Activated naive CD8-positive, alpha-beta T cell treated with anti-CD3 and anti-CD28 coated beads, Interleukin-2, amount 10 ng/mL, durations not matched to agents 7 days and 5 days (primary cell): ENCODE measurements at regions not wholly inside any gene's neighbourhood (a gene's known extent, or its start where the extent isn't known, plus 50 kb on each side); places are given as distances from the start of the nearest gene placed in this dataset.
"Not testable (repeated sequence)": the region's sequence is repeated elsewhere in the genome, so short reads cannot be mapped to it uniquely, and the experiment has no call there.

Experiments
- ATAC-seq: fragments of 150-1000 bp; cut with Tn5 transposase; one replicate; pipeline ENCODE4 v1.10.0; 2021; ENCODE audit warnings: low read depth, moderate library complexity
- POLR2A ChIA-PET: fragments of 350-600 bp; sonication (Branson Sonifier 250); formaldehyde crosslinking; loops from one replicate; lab custom pipeline; 2021; ENCODE audit warnings: antibody characterized with exemption; lab: Charles Lee
- DNase-seq: peaks from one replicate; pipeline ENCODE4 v3.0.0; 2021
- H3K27ac Mint-ChIP-seq: one replicate; pipeline ENCODE4 v1.8.0; 2022; ENCODE audit warnings: mild to moderate bottlenecking, mixed read lengths
- H3K27me3 Mint-ChIP-seq: one replicate; pipeline ENCODE4 v1.8.0; 2022; ENCODE audit warnings: mild to moderate bottlenecking, moderate library complexity, mixed read lengths
- H3K36me3 Mint-ChIP-seq: one replicate; pipeline ENCODE4 v1.8.0; 2021; ENCODE audit warnings: mild to moderate bottlenecking, mixed read lengths
- H3K4me1 Mint-ChIP-seq: one replicate; pipeline ENCODE4 v1.8.0; 2021; ENCODE audit warnings: mixed read lengths
- H3K4me3 Mint-ChIP-seq: one replicate; pipeline ENCODE4 v1.8.0; 2022; ENCODE audit warnings: mild to moderate bottlenecking, moderate library complexity, mixed read lengths
- H3K9me3 Mint-ChIP-seq: one replicate; pipeline ENCODE4 v1.8.0; 2021; ENCODE audit warnings: mixed read lengths

DNA sequence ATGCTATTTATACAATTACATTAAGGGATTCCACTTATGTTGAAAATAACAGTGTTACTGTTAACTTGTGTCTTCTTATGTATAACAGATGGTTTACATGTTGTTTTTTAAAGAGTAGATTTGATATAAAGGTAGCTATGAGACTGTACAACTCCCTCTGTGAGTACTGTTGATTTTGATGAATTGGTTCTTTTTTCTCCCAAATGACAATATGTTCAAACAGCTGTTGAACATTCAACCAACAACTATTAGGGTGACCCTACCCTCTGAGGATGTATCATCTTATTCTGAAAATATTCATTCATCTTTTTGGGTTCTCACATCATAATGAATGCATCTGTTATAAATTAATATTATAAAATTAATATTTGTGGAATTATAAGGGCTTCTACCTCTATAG, 456.9 kb upstream of the MGAT4C start:
- no peaks in the 10 kb centered on the region for H3K4me1 Mint-ChIP-seq
- peaks cover 5% of the 10 kb centered on the region for H3K9me3 Mint-ChIP-seq
- H3K27me3 Mint-ChIP-seq: no peaks in the 10 kb centered on the region
- no peak overlapping the region for H3K27ac Mint-ChIP-seq
- POLR2A ChIA-PET: no interaction called here
- DNase-seq (no peak), ATAC-seq (no peak)
- H3K4me3 Mint-ChIP-seq: no peak overlapping the region
- no peaks in the 10 kb centered on the region for H3K36me3 Mint-ChIP-seq

DNA sequence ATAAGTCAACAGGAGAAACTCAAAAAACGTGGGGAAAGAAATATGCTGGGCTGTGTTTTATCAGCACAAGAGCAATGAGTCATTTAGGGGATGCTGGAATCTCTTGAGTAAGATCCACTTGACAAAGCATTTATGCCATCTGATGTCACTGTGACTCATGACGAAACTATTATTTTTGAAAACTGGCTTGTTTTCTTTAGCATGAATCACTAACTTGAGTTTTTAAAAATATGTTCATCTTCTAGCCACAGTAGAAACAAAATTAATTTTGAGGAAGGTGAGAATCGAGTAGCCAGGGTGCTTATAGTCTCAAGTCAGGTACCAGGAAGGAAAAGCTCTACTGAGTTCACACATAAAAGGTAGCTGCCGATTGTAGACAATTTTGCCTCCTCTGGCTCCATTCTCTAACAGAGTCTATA, 456.2 kb upstream of the MGAT4C start:
- peaks cover 5% of the 10 kb centered on the region for H3K9me3 Mint-ChIP-seq
- no peaks in the 10 kb centered on the region for H3K4me1 Mint-ChIP-seq
- H3K4me3 Mint-ChIP-seq: no peak overlapping the region
- H3K27me3 Mint-ChIP-seq: no peaks in the 10 kb centered on the region
- H3K36me3 Mint-ChIP-seq: no peaks in the 10 kb centered on the region
- no peak for DNase-seq
- ATAC-seq: no peak
- POLR2A ChIA-PET: no interaction called here
- no peak overlapping the region for H3K27ac Mint-ChIP-seq

DNA sequence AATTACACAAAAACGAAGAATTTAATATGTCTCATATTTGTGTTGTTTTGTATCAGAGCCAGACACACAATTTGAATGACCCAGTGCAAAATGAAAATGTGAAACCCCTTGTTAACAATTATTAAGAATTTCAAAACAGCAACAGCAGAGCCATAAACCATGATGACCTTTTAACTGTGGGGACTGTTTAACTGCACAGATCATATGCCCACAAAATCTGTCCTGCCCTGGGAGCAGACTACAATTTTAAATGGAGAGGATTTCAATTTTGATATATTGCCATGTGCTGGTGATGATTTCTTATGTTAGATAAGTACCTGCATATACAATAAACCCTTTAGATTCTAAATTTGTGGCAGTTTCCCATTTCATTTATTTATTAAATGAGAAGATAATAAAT, 455.5 kb upstream of the MGAT4C start:
- H3K36me3 Mint-ChIP-seq: no peaks in the 10 kb centered on the region
- H3K27me3 Mint-ChIP-seq: no peaks in the 10 kb centered on the region
- no peak for DNase-seq
- H3K4me1 Mint-ChIP-seq: no peaks in the 10 kb centered on the region
- H3K4me3 Mint-ChIP-seq: no peak overlapping the region
- H3K27ac Mint-ChIP-seq: no peak overlapping the region
- no peak for ATAC-seq
- peaks cover 7% of the 10 kb centered on the region for H3K9me3 Mint-ChIP-seq
- POLR2A ChIA-PET: no interaction called here

DNA sequence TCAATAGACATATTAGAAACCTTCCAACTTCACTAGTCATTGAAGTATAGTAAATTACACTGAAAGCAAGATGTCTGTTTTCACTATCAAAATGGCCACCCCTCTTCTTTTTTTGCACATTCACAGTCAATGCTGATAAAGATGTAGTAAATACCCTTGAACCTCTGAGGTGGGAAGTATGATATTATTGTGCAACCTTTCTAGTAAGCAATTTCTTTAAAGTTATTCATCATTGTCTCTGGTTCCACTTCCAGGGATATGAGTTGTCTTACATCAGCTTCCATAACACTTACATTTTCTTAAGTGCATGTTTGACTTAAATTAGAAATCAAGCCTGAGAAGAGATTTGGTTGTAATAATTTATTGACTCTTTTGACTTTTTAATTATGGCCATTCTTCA, 453.9 kb upstream of the MGAT4C start:
- POLR2A ChIA-PET: no interaction called here
- H3K27me3 Mint-ChIP-seq: no peaks in the 10 kb centered on the region
- H3K4me1 Mint-ChIP-seq: no peaks in the 10 kb centered on the region
- H3K27ac Mint-ChIP-seq: no peak overlapping the region
- DNase-seq: no peak
- no peak overlapping the region for H3K4me3 Mint-ChIP-seq
- no peaks in the 10 kb centered on the region for H3K36me3 Mint-ChIP-seq
- H3K9me3 Mint-ChIP-seq: peaks cover 8% of the 10 kb centered on the region
- ATAC-seq: no peak

DNA sequence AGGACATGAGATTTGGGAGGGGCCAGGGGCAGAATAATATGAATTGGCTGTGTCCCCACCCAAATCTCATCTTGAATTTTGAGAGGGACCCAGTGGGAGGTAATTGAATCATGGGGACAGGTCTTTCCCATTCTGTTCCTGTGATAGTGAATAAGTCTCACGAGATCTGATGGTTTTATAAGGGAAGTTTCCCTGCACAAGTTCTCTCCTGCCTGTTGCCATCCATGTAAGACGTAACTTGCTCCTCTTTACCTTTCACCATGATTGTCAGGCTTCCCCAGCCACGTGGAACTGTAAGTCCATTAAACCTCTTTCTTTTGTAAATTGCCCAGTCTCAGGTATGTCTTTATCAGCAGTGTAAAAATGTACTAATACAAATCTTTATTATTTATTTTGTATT, 452.8 kb upstream of the MGAT4C start:
- H3K36me3 Mint-ChIP-seq, H3K27ac Mint-ChIP-seq, H3K4me3 Mint-ChIP-seq, H3K27me3 Mint-ChIP-seq, DNase-seq, ATAC-seq, POLR2A ChIA-PET, H3K4me1 Mint-ChIP-seq, H3K9me3 Mint-ChIP-seq: not testable (repeated sequence)

DNA sequence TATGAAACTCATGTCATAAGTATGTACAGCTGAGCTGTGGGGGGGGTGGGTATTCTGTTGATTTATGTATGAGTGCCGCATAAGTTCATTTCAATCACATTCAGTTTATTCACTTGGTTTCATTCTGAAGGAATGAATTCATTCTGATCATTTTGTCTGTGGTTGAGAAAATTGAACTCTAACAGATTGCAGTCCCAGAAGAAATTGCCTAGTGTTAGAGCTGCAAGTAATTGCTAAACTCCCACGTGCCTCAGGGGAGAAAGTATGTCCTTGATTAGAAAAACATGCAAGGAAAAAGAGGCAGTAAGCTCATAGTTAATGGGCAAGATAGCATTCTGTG, 442.4 kb upstream of the MGAT4C start:
- H3K9me3 Mint-ChIP-seq: peaks cover 2% of the 10 kb centered on the region
- POLR2A ChIA-PET: no interaction called here
- H3K36me3 Mint-ChIP-seq: no peaks in the 10 kb centered on the region
- no peak overlapping the region for H3K27ac Mint-ChIP-seq
- no peaks in the 10 kb centered on the region for H3K4me1 Mint-ChIP-seq
- no peak for DNase-seq
- no peak for ATAC-seq
- no peak overlapping the region for H3K4me3 Mint-ChIP-seq
- H3K27me3 Mint-ChIP-seq: no peaks in the 10 kb centered on the region

DNA sequence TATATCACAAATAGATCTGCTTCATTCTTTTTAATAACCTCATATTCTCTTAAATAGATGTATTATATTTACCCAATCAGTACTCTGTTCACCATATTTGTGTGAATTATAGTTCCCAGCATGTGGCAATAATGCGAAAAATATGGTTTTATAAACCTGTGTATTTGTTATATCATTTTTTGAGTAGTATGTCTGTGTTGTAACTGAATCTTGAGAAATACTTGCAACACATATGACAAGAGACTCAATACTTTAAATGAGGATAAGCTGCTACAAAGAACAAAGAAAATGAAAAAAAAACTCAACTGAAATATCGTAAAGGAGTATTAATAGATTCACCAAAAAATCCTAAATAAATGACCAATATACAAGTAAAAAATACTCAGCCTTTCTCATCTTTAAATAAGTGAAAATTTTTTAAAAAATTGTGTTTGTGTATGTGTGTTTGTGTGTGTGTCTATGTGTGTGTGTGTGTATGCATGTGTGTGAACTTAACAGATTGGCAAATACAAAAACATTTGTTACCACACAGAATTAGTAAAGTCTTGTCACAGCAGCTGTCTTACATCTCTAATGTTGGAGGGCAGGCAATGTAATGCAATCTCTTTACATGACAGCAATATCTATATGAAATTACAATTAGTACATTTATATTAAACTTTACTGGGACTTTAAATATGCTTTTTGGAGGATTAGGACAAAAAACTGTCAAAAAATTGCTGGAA, 441.9 kb upstream of the MGAT4C start:
- no peak overlapping the region for H3K27ac Mint-ChIP-seq
- no peaks in the 10 kb centered on the region for H3K4me1 Mint-ChIP-seq
- H3K4me3 Mint-ChIP-seq: no peak overlapping the region
- no peaks in the 10 kb centered on the region for H3K36me3 Mint-ChIP-seq
- peaks cover 2% of the 10 kb centered on the region for H3K9me3 Mint-ChIP-seq
- POLR2A ChIA-PET: no interaction called here
- H3K27me3 Mint-ChIP-seq: no peaks in the 10 kb centered on the region
- DNase-seq (no peak), ATAC-seq (no peak)

DNA sequence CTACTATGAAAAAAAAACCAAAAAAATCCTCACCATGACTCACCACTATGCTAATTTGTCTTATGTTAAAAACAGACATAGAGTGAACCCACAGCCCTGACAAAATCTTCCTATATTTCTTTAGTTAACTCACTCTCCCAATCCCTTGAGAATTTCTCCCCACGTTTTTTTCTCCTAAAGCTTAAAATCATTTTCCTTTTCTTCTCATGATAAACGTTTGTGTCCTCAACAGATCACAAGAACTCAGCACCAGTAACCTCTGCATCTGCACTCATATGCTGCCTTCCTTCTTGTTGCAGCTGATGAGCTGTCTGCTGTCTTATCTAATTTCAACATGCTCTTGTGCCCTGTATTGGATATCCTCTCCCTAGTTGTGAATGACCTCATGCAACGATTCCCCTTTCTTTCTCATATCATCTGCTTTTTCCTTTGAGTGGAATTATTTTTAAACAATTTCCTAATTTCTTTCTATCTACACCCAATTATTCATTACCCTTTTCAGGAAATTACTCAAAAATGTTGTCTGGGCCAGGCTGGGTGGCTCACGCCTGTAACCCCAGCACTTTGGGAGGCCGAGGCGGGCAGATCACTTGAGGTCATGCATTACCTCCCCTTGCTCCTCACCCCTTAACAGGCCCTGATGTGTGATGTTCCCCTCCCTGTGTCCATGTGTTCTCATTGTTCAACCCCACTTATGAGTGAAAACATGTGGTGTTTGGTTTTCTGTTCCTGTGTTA, 427.5 kb upstream of the MGAT4C start:
- Mint-ChIP-seq H3K27me3 (no peaks in the 10 kb centered on the region), H3K36me3 (no peaks in the 10 kb centered on the region), H3K4me3 (no peak overlapping the region), H3K27ac (no peak overlapping the region), H3K9me3 (peaks cover 12% of the 10 kb centered on the region), H3K4me1 (no peaks in the 10 kb centered on the region)
- no peak for ATAC-seq
- no peak for DNase-seq
- POLR2A ChIA-PET: no interaction called here

DNA sequence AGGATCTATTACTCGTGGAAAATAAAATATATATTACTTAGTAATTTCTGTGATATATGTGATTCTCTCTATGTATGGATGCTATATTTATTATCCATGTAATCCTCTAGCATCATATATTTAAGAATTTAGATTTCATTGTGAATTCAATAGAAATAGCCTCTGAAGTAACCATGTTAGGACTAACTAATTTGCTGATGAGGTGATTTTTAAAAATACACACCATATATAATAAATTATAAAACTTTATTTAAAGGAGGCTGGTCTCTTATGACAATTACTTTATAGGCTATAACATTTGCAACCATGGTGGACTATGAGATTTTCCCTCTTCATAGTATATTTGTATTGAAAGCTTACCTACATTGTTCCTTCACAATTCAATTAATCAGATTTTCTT, 424.9 kb upstream of the MGAT4C start:
- no peak for ATAC-seq
- POLR2A ChIA-PET: no interaction called here
- no peak for DNase-seq
- H3K27me3 Mint-ChIP-seq: no peaks in the 10 kb centered on the region
- no peak overlapping the region for H3K27ac Mint-ChIP-seq
- peaks cover 5% of the 10 kb centered on the region for H3K9me3 Mint-ChIP-seq
- H3K4me3 Mint-ChIP-seq: no peak overlapping the region
- no peaks in the 10 kb centered on the region for H3K36me3 Mint-ChIP-seq
- no peaks in the 10 kb centered on the region for H3K4me1 Mint-ChIP-seq

DNA sequence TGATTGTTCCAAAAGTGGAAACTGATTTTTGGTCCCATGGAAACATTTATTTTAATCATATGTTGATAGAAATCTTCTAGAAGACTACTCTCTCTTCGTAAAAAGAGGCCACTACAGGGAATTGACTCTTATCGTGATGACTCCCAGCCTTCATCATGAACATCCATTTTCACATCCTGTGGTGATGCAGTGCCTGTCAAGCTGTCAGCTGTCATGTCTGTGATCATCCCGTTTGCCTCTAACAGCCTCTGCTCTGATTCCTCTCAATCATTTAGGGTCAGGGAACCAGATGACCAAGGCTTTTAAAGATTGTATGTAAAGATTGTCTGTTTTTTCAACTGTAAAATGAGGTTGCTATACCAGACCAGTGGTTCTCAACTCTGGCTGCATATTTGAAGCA, 419.0 kb upstream of the MGAT4C start:
- Mint-ChIP-seq H3K27ac (no peak overlapping the region), H3K4me1 (no peaks in the 10 kb centered on the region), H3K27me3 (no peaks in the 10 kb centered on the region), H3K9me3 (peaks cover 3% of the 10 kb centered on the region), H3K4me3 (no peak overlapping the region), H3K36me3 (no peaks in the 10 kb centered on the region)
- DNase-seq: no peak
- no peak for ATAC-seq
- POLR2A ChIA-PET: no interaction called here

DNA sequence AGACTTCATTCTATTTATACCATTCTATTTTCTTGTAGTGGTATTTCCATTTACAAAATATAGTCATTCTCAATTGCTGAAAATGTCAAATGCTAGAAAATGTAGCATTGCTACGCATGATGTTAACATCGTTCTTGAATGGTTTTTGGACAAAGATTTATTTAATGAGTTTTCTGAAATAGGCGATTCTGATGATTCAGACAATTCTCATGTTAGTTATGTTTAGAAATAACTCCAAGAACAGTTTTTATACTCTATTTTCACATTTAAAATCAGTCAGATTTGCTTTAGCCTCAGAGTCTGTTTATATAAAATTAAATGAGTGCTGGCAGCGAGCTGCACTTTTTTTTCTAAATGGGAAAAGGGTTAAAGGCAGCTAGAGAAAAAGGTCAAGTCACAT, 414.8 kb upstream of the MGAT4C start:
- no peak for ATAC-seq

DNA sequence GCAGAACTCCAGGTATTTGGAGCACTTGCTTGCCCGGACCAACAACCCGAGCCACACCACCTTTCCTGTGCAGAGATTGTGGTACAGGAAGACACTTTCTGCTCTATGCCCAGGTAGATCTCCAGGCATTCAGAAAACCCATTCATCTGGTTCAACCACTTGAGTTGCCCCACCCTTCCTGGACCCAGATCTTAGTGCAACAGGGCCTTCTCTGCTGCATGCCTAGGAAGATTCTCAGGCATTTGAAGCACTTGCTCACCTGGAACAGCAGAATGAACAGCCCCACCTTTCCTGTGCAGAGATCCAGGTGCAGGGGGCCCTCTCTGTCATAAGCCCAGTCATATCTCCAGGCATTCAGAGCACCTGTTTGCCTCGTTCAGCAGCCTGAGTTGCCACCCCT, 412.8 kb upstream of the MGAT4C start:
- no peaks in the 10 kb centered on the region for H3K36me3 Mint-ChIP-seq
- H3K27me3 Mint-ChIP-seq: no peaks in the 10 kb centered on the region
- H3K9me3 Mint-ChIP-seq: peaks cover 4% of the 10 kb centered on the region
- no peak overlapping the region for H3K4me3 Mint-ChIP-seq
- POLR2A ChIA-PET: no interaction called here
- ATAC-seq (no peak), DNase-seq (no peak)
- no peak overlapping the region for H3K27ac Mint-ChIP-seq
- H3K4me1 Mint-ChIP-seq: no peaks in the 10 kb centered on the region

More for the DNA sequence above, 414.8 kb upstream of the MGAT4C start:
- no peaks in the 10 kb centered on the region for H3K27me3 Mint-ChIP-seq
- POLR2A ChIA-PET: no interaction called here
- no peaks in the 10 kb centered on the region for H3K4me1 Mint-ChIP-seq
- H3K9me3 Mint-ChIP-seq: peaks cover 3% of the 10 kb centered on the region
- no peak for DNase-seq
- no peaks in the 10 kb centered on the region for H3K36me3 Mint-ChIP-seq
- no peak overlapping the region for H3K4me3 Mint-ChIP-seq
- no peak overlapping the region for H3K27ac Mint-ChIP-seq

DNA sequence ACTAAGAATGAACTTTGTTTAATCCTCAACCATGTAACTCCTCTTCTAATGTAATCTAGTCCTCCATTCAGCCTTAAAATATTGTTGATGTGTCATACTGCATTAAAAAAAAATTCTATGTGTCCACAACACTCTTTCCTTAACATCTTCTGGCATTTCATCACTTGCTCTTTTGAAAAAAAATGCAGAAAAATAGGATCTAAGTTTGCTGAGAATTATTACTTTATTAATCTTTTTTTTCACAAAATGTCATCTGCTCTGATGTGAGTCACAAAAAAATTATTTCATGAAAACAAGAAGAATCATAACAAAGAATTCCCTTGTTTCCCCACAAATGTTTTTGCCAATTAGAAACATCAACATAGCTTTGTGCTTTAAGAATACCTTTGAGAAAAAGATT, 410.1 kb upstream of the MGAT4C start:
- POLR2A ChIA-PET: no interaction called here

DNA sequence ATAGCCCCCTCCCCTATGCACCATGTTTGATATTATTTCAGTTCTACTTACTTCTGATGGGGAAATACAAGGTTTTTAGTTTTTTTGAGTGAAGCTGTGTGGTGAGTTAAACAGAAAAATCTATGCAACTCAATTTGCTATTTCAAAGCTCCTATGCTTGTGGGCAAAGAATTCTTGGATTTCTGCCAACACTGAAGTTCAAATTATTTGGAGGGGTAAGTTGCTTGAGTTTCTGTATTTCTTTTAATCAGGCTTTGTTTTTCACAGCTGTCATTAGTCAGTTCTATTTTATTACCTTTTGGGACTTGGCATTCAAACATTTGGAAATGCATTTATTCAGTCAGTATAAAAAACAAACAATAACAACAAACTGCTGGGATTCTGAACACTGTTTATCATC, 407.5 kb upstream of the MGAT4C start:
- H3K4me1 Mint-ChIP-seq: no peaks in the 10 kb centered on the region
- POLR2A ChIA-PET: no interaction called here
- DNase-seq (no peak), ATAC-seq (no peak)
- peaks cover 1% of the 10 kb centered on the region for H3K9me3 Mint-ChIP-seq
- no peaks in the 10 kb centered on the region for H3K27me3 Mint-ChIP-seq
- H3K36me3 Mint-ChIP-seq: no peaks in the 10 kb centered on the region
- no peak overlapping the region for H3K27ac Mint-ChIP-seq
- no peak overlapping the region for H3K4me3 Mint-ChIP-seq

More for the DNA sequence above, 410.1 kb upstream of the MGAT4C start:
- Mint-ChIP-seq H3K27ac (no peak overlapping the region), H3K27me3 (no peaks in the 10 kb centered on the region), H3K36me3 (no peaks in the 10 kb centered on the region), H3K4me1 (no peaks in the 10 kb centered on the region), H3K9me3 (peaks cover 1% of the 10 kb centered on the region), H3K4me3 (no peak overlapping the region)
- no peak for DNase-seq
- ATAC-seq: no peak
